ENCODE measurements at regions not wholly inside any gene's neighbourhood (a gene's known extent, or its start where the extent isn't known, plus 50 kb on each side); places are given as distances from the start of the nearest gene placed in this dataset.
"Not testable (repeated sequence)": the region's sequence is repeated elsewhere in the genome, so short reads cannot be mapped to it uniquely, and the experiment has no call there.

GRCh38 chrX:51242212-51242611, 90.4 kb upstream of the NUDT10 start:
- Mint-ChIP-seq H3K9me3 (peaks cover 4% of the 10 kb centered on the region), H3K4me1 (ENCODE audit: low read depth) (no peaks in the 10 kb centered on the region), H3K36me3 (ENCODE audit: low read depth) (peaks cover 70% of the 10 kb centered on the region), H3K27ac (no peak overlapping the region), H3K4me3 (no peak overlapping the region), H3K27me3 (no peaks in the 10 kb centered on the region)
- Histone ChIP-seq H3K4me1 (ENCODE audit: insufficient read depth, low read length) (no peaks in the 10 kb centered on the region), H3K9me3 (ENCODE audit: control insufficient read depth in 1 of 2, insufficient read depth in 1 of 2, low read length in 2 of 2) (peaks cover 9 to 20% of the 10 kb centered on the region in 2 experiments), H3K36me3 (ENCODE audit: insufficient read depth, low read length) (no peaks in the 10 kb centered on the region), H3K27ac (ENCODE audit: low read depth in 1 of 2, low read length in 2 of 2) (no peak overlapping the region), H3K27me3 (ENCODE audit: control insufficient read depth in 1 of 2, insufficient read depth in 2 of 2, low read length in 2 of 2) (no peaks in the 10 kb centered on the region), H3K4me3 (ENCODE audit: low read length) (no peak overlapping the region)
- no peak for DNase-seq
- intact Hi-C loops (cut with DNase I, micrococcal nuclease), result no loop called here
- ChIA-PET POLR2A (no interaction called here), CTCF (no interaction called here)
- ATAC-seq (ENCODE audit: poor library complexity), result no peak
- TF ChIP-seq, protein P1, sequence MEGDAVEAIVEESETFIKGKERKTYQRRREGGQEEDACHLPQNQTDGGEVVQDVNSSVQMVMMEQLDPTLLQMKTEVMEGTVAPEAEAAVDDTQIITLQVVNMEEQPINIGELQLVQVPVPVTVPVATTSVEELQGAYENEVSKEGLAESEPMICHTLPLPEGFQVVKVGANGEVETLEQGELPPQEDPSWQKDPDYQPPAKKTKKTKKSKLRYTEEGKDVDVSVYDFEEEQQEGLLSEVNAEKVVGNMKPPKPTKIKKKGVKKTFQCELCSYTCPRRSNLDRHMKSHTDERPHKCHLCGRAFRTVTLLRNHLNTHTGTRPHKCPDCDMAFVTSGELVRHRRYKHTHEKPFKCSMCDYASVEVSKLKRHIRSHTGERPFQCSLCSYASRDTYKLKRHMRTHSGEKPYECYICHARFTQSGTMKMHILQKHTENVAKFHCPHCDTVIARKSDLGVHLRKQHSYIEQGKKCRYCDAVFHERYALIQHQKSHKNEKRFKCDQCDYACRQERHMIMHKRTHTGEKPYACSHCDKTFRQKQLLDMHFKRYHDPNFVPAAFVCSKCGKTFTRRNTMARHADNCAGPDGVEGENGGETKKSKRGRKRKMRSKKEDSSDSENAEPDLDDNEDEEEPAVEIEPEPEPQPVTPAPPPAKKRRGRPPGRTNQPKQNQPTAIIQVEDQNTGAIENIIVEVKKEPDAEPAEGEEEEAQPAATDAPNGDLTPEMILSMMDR (IDR thresholded peaks at IDR 0.05), result no peak

DNA sequence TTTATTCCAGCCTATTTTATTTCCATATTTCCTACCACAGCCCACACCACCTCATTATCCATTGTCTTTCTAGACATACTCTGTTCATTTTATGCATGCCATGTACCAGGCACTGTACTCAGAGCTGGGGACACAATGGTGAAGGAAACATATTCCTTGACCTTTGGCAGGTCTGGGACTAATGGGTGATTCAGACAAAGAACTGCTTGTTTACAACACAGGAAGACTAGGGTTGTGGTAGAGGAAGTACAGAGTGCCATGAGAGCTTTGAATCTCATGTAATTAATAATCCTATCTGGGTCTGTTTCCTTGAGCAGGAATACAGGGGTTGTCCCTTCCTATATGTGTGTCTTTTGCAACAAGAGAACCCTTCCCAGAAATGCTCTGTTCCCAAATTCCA, 75.1 kb upstream of the NUDT10 start:
- Mint-ChIP-seq H3K27ac (no peak overlapping the region), H3K4me1 (ENCODE audit: low read depth) (no peaks in the 10 kb centered on the region), H3K27me3 (no peaks in the 10 kb centered on the region), H3K4me3 (no peak overlapping the region), H3K36me3 (ENCODE audit: low read depth) (peaks cover 4% of the 10 kb centered on the region), H3K9me3 (no peaks in the 10 kb centered on the region)
- intact Hi-C loops (cut with DNase I, micrococcal nuclease), result no loop called here
- H3K36me3 ChIP-seq (ENCODE audit: insufficient read depth, low read length), result no peaks in the 10 kb centered on the region
- ChIA-PET CTCF (no interaction called here), POLR2A (no interaction called here)
- no peaks in the 10 kb centered on the region for H3K4me1 ChIP-seq (ENCODE audit: insufficient read depth, low read length)
- no peak overlapping the region for H3K4me3 ChIP-seq (ENCODE audit: low read length)
- TF ChIP-seq, protein P1 (IDR thresholded peaks at IDR 0.05), result no peak
- H3K9me3 ChIP-seq (ENCODE audit: control insufficient read depth in 1 of 2, insufficient read depth in 1 of 2, low read length in 2 of 2), result peaks cover 0 to 4% of the 10 kb centered on the region in 2 experiments
- ATAC-seq (ENCODE audit: poor library complexity), result no peak
- no peak overlapping the region for H3K27ac ChIP-seq (ENCODE audit: low read depth in 1 of 2, low read length in 2 of 2)
- no peaks in the 10 kb centered on the region for H3K27me3 ChIP-seq (ENCODE audit: control insufficient read depth in 1 of 2, insufficient read depth in 2 of 2, low read length in 2 of 2)
- DNase-seq, result no peak

- H3K4me3 ChIP-seq (ENCODE audit: low read length); H3K9me3 ChIP-seq (ENCODE audit: control insufficient read depth in 1 of 2, insufficient read depth in 1 of 2, low read length in 2 of 2); H3K4me1 Mint-ChIP-seq (ENCODE audit: low read depth); H3K4me3 Mint-ChIP-seq; intact Hi-C loops (cut with DNase I, micrococcal nuclease); H3K27ac Mint-ChIP-seq; ATAC-seq (ENCODE audit: poor library complexity); H3K27me3 Mint-ChIP-seq; H3K27ac ChIP-seq (ENCODE audit: low read depth in 1 of 2, low read length in 2 of 2); H3K36me3 ChIP-seq (ENCODE audit: insufficient read depth, low read length); DNase-seq; POLR2A ChIA-PET; H3K4me1 ChIP-seq (ENCODE audit: insufficient read depth, low read length); CTCF ChIA-PET; H3K27me3 ChIP-seq (ENCODE audit: control insufficient read depth in 1 of 2, insufficient read depth in 2 of 2, low read length in 2 of 2); H3K9me3 Mint-ChIP-seq: not testable (repeated sequence)
- peaks cover 10% of the 10 kb centered on the region for H3K36me3 Mint-ChIP-seq (ENCODE audit: low read depth)
These were observed 70.4 kb upstream of the NUDT10 start for GRCh38 chrX:51262271-51262670.

DNA sequence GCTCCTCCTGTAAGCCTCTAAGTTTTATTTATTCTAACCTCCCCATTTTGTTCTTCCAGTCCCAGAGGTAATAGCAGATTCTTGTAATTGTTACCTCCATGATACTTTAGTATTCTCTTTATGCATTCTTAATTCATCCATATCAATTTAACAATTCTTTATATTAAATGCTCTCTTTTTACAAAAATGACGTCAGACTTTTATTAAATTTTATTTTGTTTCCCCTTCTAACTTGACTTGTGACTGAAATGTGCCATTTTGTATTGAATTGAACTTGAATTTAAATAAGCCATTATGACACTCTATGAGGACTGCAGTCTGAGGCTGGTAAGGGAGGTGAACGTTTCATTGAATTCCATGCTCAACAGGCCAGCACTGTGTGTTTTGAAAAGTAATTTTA, 60.0 kb upstream of the NUDT10 start:
- Mint-ChIP-seq H3K4me1 (ENCODE audit: low read depth) (no peaks in the 10 kb centered on the region), H3K9me3 (peaks cover 3% of the 10 kb centered on the region), H3K36me3 (ENCODE audit: low read depth) (peaks cover 13% of the 10 kb centered on the region), H3K27ac (no peak overlapping the region), H3K27me3 (no peaks in the 10 kb centered on the region), H3K4me3 (no peak overlapping the region)
- TF ChIP-seq, protein P1 (IDR thresholded peaks at IDR 0.05), result no peak
- no peaks in the 10 kb centered on the region for H3K27me3 ChIP-seq (ENCODE audit: control insufficient read depth in 1 of 2, insufficient read depth in 2 of 2, low read length in 2 of 2)
- ChIA-PET POLR2A (no interaction called here), CTCF (no interaction called here)
- no peak overlapping the region for H3K4me3 ChIP-seq (ENCODE audit: low read length)
- intact Hi-C loops (cut with DNase I, micrococcal nuclease), result no loop called here
- H3K4me1 ChIP-seq (ENCODE audit: insufficient read depth, low read length), result no peaks in the 10 kb centered on the region
- ATAC-seq (ENCODE audit: poor library complexity) (no peak), DNase-seq (no peak)
- no peaks in the 10 kb centered on the region for H3K36me3 ChIP-seq (ENCODE audit: insufficient read depth, low read length)
- no peak overlapping the region for H3K27ac ChIP-seq (ENCODE audit: low read depth in 1 of 2, low read length in 2 of 2)
- no peaks in the 10 kb centered on the region for H3K9me3 ChIP-seq (ENCODE audit: control insufficient read depth in 1 of 2, insufficient read depth in 1 of 2, low read length in 2 of 2)
